H1 (cell line): ENCODE measurements at regions not wholly inside any gene's neighbourhood (a gene's known extent, or its start where the extent isn't known, plus 50 kb on each side); places are given as distances from the start of the nearest gene placed in this dataset.

Experiments
- CTCF ChIA-PET: fragments of 300-600 bp; sonication (Branson Sonifier 250); formaldehyde crosslinking; loops from one replicate; lab custom pipeline; 2021; ENCODE audit not compliant: partially characterized antibody; lab: Charles Lee
- POLR2A ChIA-PET: fragments of 300-600 bp; sonication (Branson Sonifier 250); formaldehyde crosslinking; loops from one replicate; lab custom pipeline; 2021; ENCODE audit warnings: inconsistent platforms; ENCODE audit not compliant: partially characterized antibody; lab: Charles Lee
- DNase-seq, 2 experiments: peaks; one replicate each; pipeline versions ENCODE4 v3.0.0 to v3.0.0-alpha.2; 2010 to 2022; ENCODE audit warnings: low spot score in 2 of 2, low read depth in 1 of 2, mixed read lengths in 1 of 2
- FAIRE-seq: peaks from 2 replicates; lab custom pipeline; 2011; peaks lifted over from hg19 to GRCh38; lab: Jason Lieb, UNC
- H2AFZ ChIP-seq: 2 replicates; pipeline ENCODE4 v1.8.1; 2012; ENCODE audit warnings: low read length, inconsistent platforms
- H2AK5ac ChIP-seq: 2 replicates; pipeline ENCODE4 v1.6.1; 2013; ENCODE audit warnings: low read depth, low read length
- H2BK120ac ChIP-seq: replicated peaks from 2 replicates; pipeline ENCODE3; 2013; ENCODE audit warnings: low read depth, low read length, inconsistent platforms
- H2BK12ac ChIP-seq: 2 replicates; pipeline ENCODE4 v1.6.1; 2013; ENCODE audit warnings: low read depth, low read length
- H2BK15ac ChIP-seq: 2 replicates; pipeline ENCODE4 v1.6.1; 2013; ENCODE audit warnings: low read length
- H2BK20ac ChIP-seq: 2 replicates; pipeline ENCODE4 v1.6.1; 2013; ENCODE audit warnings: low read length
- H2BK5ac ChIP-seq: 2 replicates; pipeline ENCODE4 v1.6.1; 2013; ENCODE audit warnings: low read depth, low read length
- H3K14ac ChIP-seq: 2 replicates; pipeline ENCODE4 v1.6.1; 2013; ENCODE audit warnings: inconsistent platforms; ENCODE audit not compliant: insufficient read length
- H3K18ac ChIP-seq: 2 replicates; pipeline ENCODE4 v1.6.1; 2013; ENCODE audit warnings: low read length; ENCODE audit errors: extremely low read depth
- H3K23ac ChIP-seq: 2 replicates; pipeline ENCODE4 v1.6.1; 2013; ENCODE audit warnings: inconsistent platforms; ENCODE audit not compliant: insufficient read length
- H3K23me2 ChIP-seq: 2 replicates; pipeline ENCODE4 v1.6.1; 2013; ENCODE audit warnings: low read depth, low read length
- H3K27ac ChIP-seq: 2 replicates; pipeline ENCODE4 v1.6.1; 2011; ENCODE audit warnings: low read depth, low read length, inconsistent platforms
- H3K27me3 ChIP-seq, 4 experiments: replicated peaks in 1 of 4; 1 replicate in 1 of 4; 2 replicates in 3 of 4; pipeline versions ENCODE4 v1.6.1 to v1.8.1; 2011 to 2013; ENCODE audit warnings: low read length in 3 of 4, mild to moderate bottlenecking in 3 of 4, inconsistent platforms in 2 of 4, mixed read lengths in 2 of 4, moderate library complexity in 1 of 4; ENCODE audit not compliant: control insufficient read depth in 3 of 4, insufficient read depth in 3 of 4; ENCODE audit errors: extremely low read depth in 1 of 4
- H3K36me3 ChIP-seq, 4 experiments: 2 replicates each; pipeline versions ENCODE4 v1.6.1 to v1.8.1; 2011 to 2013; ENCODE audit warnings: mild to moderate bottlenecking in 4 of 4, low read length in 3 of 4, moderate library complexity in 2 of 4, control low read depth in 1 of 4, inconsistent platforms in 1 of 4; ENCODE audit not compliant: insufficient read depth in 4 of 4, control insufficient read depth in 2 of 4
- H3K4ac ChIP-seq: replicated peaks from 2 replicates; pipeline ENCODE3; 2013; ENCODE audit warnings: low read length, low read depth, mixed read lengths, inconsistent platforms; ENCODE audit not compliant: insufficient read length
- H3K4me1 ChIP-seq, 4 experiments: replicated peaks in 1 of 4; 1 replicate in 1 of 4; 2 replicates in 3 of 4; pipeline versions ENCODE4 v1.6.1 to v1.8.1; 2011 to 2013; ENCODE audit warnings: low read length in 3 of 4, inconsistent platforms in 2 of 4, mixed read lengths in 1 of 4; ENCODE audit not compliant: insufficient read depth in 4 of 4, control insufficient read depth in 3 of 4
- H3K4me2 ChIP-seq, 2 experiments: 2 replicates each; pipeline versions ENCODE4 v1.6.1 to v1.8.1; 2011 to 2013; ENCODE audit warnings: low read depth in 2 of 2, low read length in 2 of 2, control low read depth in 1 of 2, inconsistent platforms in 1 of 2, mild to moderate bottlenecking in 1 of 2; ENCODE audit not compliant: insufficient read depth in 1 of 2
- H3K4me3 ChIP-seq, 4 experiments: fragments of 200-600, 300-600 bp in 1 of 4; sonication (generic), shearing (Covaris generic), sonication (Bioruptor Twin) in 1 of 4; 2 replicates each; pipeline versions ENCODE4 v1.5.1 to v1.8.1; 2011 to 2016; ENCODE audit warnings: low read length in 4 of 4, low read depth in 3 of 4, control low read depth in 2 of 4, inconsistent platforms in 2 of 4, mild to moderate bottlenecking in 2 of 4, mixed read lengths in 1 of 4, moderate library complexity in 1 of 4; ENCODE audit not compliant: insufficient read depth in 2 of 4; ENCODE audit errors: extremely low read depth in 1 of 4
- H3K56ac ChIP-seq: replicated peaks from 2 replicates; pipeline ENCODE3; 2013; ENCODE audit warnings: low read depth, mild to moderate bottlenecking, mixed read lengths, low read length, inconsistent platforms; ENCODE audit not compliant: insufficient read length
- H3K79me1 ChIP-seq: 2 replicates; pipeline ENCODE4 v1.6.1; 2013; ENCODE audit warnings: low read depth, low read length, control low read depth
- H3K79me2 ChIP-seq, 2 experiments: 2 replicates each; pipeline versions ENCODE4 v1.6.1 to v1.8.1; 2012 to 2013; ENCODE audit warnings: low read length in 2 of 2, mild to moderate bottlenecking in 2 of 2, inconsistent platforms in 1 of 2; ENCODE audit not compliant: insufficient read depth in 2 of 2, control insufficient read depth in 1 of 2
- H3K9ac ChIP-seq, 4 experiments: replicated peaks in 1 of 4; 1 replicate in 1 of 4; 2 replicates in 3 of 4; pipeline versions ENCODE4 v1.6.1 to v1.8.1; 2011 to 2013; ENCODE audit warnings: low read depth in 3 of 4, low read length in 3 of 4, control low read depth in 2 of 4, mild to moderate bottlenecking in 2 of 4, moderate library complexity in 2 of 4, inconsistent platforms in 1 of 4; ENCODE audit errors: extremely low read depth in 1 of 4
- H3K9me3 ChIP-seq, 2 experiments: 2 replicates each; pipeline versions ENCODE4 v1.6.1 to v1.8.1; 2012 to 2013; ENCODE audit warnings: mild to moderate bottlenecking in 2 of 2, moderate library complexity in 2 of 2, control low read depth in 1 of 2, inconsistent platforms in 1 of 2, low read depth in 1 of 2, low read length in 1 of 2, mixed read lengths in 1 of 2; ENCODE audit not compliant: insufficient read depth in 2 of 2
- H4K20me1 ChIP-seq, 2 experiments: replicated peaks in 1 of 2; 2 replicates each; pipeline versions ENCODE3 to v1.8.1; 2011 to 2013; ENCODE audit warnings: inconsistent platforms in 2 of 2, low read length in 2 of 2, mild to moderate bottlenecking in 1 of 2; ENCODE audit not compliant: insufficient read depth in 2 of 2, control insufficient read depth in 1 of 2
- H4K5ac ChIP-seq: 2 replicates; pipeline ENCODE4 v1.6.1; 2013; ENCODE audit warnings: low read length, low read depth, mixed read lengths, inconsistent platforms; ENCODE audit not compliant: insufficient read length
- H4K8ac ChIP-seq: 2 replicates; pipeline ENCODE4 v1.8.0; 2013; ENCODE audit warnings: mild to moderate bottlenecking, moderate library complexity, low read length, inconsistent platforms; ENCODE audit not compliant: insufficient read depth; ENCODE audit errors: extremely low read depth
- H4K91ac ChIP-seq: replicated peaks from 2 replicates; pipeline ENCODE3; 2013; ENCODE audit warnings: low read length, mixed read lengths, inconsistent platforms; ENCODE audit not compliant: insufficient read length
- WGBS, 2 experiments: shearing (Covaris generic) in 1 of 2; methylation state at CpG; one replicate each; pipeline versions ENCODE4 v1.1.6 to v1.1.7; 2013 to 2015; ENCODE audit warnings: low lambda C conversion rate in 2 of 2, mixed read lengths in 2 of 2, inconsistent platforms in 1 of 2, low coverage in 1 of 2, missing lambda C conversion rate in 1 of 2; ENCODE audit not compliant: insufficient replicate concordance in 2 of 2, insufficient coverage in 1 of 2, insufficient read length in 1 of 2; ENCODE audit errors: extremely low coverage in 1 of 2, missing lambda C conversion rate in 1 of 2; 5-methylcytosine and 5-hydroxymethylcytosine counted together

GRCh38 chr3:45319996-45320305, 68.4 kb upstream of the LARS2 start:
- Histone ChIP-seq H3K56ac (no peak overlapping the region), H3K9ac (no peak overlapping the region), H3K23ac (no peak overlapping the region), H4K5ac (no peak overlapping the region), H3K79me2 (no peaks in the 10 kb centered on the region), H2BK5ac (0 out of 2 replicates have a peak overlapping the region, but pooled peaks have one; percentile 81), H3K4me3 (no peak overlapping the region), H2AFZ (no peak overlapping the region), H3K9me3 (no peaks in the 10 kb centered on the region), H3K79me1 (no peaks in the 10 kb centered on the region), H4K8ac (no peak overlapping the region), H2BK15ac (no peak overlapping the region), H3K4ac (no peak overlapping the region), H2BK120ac (no peak overlapping the region), H3K4me1 (peaks cover 4 to 14% (median 10%) of the 10 kb centered on the region in 4 experiments; a peak in 5 of 7 replicates), H3K18ac (peak overlapping the region; percentile 55), H3K27me3 (no peaks in the 10 kb centered on the region), H3K14ac (no peak overlapping the region), H2AK5ac (no peak overlapping the region), H3K36me3 (no peaks in the 10 kb centered on the region; a peak in 1 of 8 replicates), H3K27ac (no peak overlapping the region; the same call in 1 of the 2 replicates), H3K23me2 (no peaks in the 10 kb centered on the region), H3K4me2 (no peak overlapping the region), H2BK20ac (peak overlapping the region; percentile 96), H4K91ac (no peak overlapping the region), H2BK12ac (peak overlapping the region; percentile 94; the same call in 1 of the 2 replicates), H4K20me1 (no peaks in the 10 kb centered on the region)
- WGBS, 2 experiments, result 94% methylated on average over 3 of the region's 3 CpGs; no CpG with 5 or more reads in 1 of the 2 experiments
- DNase-seq (no peak), FAIRE-seq (no peak)
- ChIA-PET CTCF (interaction anchor here (0.8 to 1.8 kb wide), 4 partner anchors 13 to 95 kb away, joined by 4 to 7 read pairs (median 4); no protein-coding TSS in a partner anchor), POLR2A (interaction anchor here (0.6 to 2.3 kb wide), 2 partner anchors 26 to 543 kb away, joined by 3 to 5 read pairs; no protein-coding TSS in a partner anchor)
